ENCODE measurements at regions not wholly inside any gene's neighbourhood (a gene's known extent, or its start where the extent isn't known, plus 50 kb on each side); places are given as distances from the start of the nearest gene placed in this dataset.

DNA sequence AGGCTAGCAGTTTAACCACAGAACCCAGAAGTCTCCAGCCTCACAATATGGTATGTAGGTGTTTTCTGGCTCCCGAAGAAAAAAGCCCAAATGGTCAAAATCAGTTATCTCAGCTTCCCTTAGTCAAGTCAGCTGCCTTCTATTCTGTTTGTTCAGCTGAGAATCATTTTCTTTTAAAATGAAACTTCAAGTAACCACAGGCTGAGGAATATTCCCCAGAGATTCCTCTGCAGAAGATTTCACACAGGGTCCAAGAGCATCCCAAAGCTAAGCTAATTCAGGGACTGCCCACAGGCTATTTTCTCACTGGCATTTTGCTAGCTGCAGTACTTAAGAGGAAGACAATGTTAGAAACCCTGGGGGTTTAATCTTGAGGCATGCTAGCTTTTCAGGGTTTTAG is 977.0 kb upstream of the CHORDC1 start:
- no peak for DNase-seq

DNA sequence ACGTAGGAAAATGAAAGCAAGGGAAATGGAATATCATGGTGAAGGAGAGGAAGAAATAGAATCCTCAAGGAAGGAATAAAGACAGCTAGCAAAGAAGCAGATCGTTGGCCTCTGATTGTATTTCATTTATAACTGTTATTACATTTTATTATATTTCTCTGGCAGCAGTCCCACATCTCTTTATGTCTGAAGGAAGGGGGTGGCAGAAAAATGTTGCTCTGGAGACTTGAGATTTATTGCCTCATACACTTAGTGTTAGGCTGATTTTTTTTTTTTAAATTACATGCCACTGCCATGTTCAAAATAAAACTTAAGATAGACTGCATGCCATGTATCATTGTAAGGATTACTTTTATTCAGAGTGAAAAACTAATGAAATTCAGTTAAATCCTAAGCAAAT is 971.7 kb upstream of the CHORDC1 start:
- DNase-seq, result no peak

DNA sequence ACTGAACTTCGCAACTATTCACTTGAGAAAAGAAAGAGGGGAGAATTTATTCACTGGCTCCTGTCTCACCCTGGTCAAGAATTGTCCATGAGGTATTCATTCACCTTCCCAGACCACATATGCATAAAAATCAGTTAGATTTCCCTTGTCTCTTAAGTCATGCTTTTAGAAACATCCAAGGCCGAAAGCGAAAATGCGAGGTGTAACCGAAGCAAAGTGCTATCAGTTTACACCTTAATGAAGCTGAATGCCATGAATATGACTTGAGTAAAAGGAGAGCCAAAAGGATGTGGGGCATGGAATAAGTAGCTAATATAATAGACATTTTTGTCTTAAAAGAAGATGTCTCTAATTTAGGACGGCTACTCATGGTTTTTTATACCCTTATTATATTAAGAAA is 965.6 kb upstream of the CHORDC1 start:
- no peak for DNase-seq

DNA sequence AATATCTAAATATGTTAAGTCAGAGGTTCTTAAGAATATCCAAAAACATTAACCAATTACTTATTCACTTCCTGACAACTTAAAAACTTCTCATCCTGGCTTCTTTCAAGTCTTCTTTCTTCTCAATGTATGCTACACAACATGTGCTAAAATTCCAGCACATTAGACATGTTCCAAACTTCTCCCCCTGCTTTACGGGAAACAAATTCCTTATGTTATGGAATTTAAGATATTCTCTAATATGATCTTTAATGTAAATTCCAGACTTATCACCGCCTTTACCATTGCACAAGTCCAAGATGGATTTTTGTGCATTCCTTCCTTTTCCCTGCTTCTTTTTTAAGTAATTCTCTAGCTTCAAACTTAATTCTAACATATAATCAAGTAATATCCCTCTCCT is 964.5 kb upstream of the CHORDC1 start:
- no peak for DNase-seq

DNA sequence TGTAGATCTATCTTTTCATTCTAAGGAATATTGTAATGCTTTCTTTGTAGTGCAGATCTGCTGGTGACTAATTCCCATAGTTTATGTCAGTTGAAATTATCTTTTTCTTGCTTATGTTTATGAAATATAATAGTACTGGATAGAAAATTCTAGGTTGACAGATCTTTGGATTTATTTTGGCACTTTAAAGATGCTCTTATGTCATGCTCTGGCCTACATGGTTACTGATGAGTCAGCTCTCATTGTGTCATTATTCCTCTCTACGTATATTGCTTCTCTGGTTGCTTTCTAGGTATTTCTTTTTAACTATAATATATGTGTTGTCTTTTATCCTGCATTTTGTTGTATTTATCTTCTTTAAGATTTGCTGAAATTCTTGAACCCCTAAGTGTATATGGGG is 955.5 kb upstream of the CHORDC1 start:
- no peak for DNase-seq

DNA sequence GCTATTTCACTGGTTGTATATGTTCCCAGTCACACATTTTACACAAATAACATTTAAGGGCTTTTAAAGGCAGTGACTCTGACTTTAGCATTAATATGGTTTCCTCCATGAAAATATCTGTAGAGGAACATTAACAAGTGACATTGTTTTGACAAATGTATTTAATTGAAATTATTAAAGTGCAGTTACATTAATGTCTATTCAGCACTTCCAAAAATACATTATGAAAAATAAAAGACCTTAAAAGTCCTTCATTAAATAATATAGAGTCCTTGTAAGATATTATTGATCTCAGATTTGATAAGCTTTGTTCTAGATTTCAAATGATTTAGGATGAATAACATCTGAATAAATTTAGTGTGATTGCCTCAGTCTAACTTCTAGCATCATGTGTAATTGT is 951.9 kb upstream of the CHORDC1 start:
- no peak for DNase-seq

DNA sequence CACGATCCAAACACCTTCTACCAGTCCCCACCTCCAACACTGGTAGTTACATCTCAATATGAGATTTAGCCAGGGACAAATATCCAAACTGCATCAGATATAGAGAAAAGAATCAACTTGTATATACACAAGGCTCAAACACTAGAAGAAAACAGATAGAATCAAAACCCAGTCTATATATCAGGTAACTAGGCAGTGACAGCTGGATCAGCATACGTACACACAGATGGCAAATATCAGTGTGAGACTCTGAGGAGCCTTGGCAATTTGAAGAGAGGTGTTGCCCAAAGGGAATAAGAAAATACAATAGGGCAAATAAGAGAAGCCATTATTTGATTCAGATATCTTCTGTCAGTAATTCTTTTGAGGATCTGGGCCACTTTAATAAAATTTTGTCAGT is 951.3 kb upstream of the CHORDC1 start:
- no peak for DNase-seq

DNA sequence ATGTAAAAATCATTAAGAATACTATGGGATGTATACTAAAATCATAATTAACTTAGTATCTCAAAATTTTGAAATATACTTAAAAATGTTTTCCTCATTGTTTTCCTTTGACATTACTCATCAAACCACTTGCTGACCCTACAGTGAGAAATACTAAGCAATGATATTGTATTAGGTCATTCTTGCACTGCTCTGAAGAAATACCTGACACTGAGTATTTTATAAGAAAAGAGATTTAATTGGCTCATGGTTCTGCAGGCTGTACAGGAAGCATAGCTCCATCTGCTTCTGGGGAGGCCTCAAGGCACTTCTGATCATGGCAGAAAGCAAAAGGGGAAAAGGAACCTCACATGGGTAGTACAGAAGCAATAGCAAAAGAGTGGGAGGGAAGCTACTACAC is 950.9 kb upstream of the CHORDC1 start:
- DNase-seq, result peak; percentile 56

DNA sequence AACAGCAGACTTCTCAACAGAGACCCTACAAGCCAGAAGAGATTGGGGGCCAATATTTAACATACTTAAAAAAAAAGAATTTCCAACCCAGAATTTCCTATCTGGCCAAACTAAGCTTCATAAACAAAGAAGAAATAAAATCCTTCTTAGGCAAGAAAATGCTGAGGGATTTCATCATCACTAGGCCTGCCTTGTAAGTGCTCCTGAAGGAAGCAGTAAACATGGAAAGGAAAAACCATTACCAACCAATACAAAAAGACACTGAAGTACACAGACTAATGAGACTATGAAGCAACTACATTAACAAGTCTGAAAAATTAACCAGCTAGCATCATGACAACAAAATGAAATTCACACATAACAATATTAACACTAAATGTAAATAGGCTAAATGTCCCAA is 947.9 kb upstream of the CHORDC1 start:
- DNase-seq, result no peak

DNA sequence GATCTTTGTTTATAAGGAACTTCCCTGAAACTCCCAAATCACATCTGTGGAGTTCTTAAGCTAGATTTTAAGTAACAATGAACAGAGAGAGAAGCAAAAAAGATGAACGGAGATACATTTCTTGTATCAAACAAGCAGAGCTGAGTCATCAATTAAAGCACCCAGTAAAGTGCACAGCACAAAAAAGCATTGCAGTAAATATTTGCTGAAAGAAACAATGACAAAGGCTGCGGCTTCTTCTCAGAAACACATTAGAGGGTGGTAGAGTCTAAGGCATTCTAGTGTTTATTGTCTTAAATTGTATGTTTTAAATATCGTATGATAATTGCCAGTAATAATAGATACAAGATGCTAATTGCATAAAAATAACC is 941.6 kb upstream of the CHORDC1 start:
- DNase-seq, result no peak

DNA sequence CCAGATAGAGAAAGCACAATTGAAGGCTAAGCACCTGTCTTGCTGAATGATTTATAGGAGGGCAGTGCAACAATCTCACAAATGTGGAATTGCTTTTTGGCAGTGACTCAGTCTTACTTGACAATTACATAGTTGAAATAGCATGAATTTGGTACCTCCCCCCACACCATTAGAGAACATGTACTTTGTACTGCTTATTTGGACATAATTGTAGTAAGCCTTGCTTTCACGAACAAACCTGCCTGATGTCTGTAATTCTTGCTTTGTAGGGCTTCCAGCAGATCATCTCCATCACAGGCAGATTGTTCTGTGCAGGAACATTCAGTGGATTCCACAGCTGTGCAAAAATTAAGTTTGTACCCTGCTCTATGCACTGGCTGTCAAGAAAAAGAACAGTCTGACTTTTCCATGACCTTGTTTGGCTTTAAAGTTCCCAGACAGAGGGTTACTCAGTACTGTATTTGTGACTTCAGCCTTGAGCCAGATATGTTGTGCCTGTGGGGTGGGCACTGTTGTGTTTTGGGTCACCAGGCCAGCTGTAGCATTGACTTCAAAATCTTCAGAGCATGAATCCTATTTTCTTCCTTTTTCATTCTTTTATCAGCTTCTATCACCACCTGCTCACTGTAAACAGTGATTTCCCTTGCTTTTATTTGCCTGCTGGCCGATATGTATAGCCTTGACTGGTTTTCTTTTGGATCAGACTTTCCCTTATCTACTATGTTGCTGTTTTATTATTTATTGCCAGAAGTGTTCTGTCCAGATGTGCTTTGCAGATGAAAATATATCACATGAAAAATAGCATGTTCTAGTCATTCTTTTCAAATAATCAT is 941.0 kb upstream of the CHORDC1 start:
- DNase-seq, result peak; percentile 81

DNA sequence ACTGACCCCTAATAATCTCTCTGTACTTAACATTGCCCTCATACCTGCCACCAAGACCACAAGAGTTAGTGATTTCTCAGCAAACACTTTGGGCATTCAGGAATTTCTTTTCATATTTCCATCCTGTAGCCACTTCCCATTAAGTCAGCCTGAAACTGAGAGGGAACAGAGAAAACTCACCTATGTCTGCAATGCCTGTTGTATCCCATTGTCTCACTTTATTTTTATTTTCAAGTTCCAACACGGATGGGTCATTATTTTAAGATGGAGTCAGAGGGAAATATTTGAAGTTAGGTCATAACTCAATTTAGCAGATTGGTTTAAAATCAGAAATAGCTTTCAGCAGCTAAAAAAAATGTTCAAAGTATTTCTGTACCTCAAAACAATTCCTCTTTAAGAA is 937.8 kb upstream of the CHORDC1 start:
- no peak for DNase-seq

DNA sequence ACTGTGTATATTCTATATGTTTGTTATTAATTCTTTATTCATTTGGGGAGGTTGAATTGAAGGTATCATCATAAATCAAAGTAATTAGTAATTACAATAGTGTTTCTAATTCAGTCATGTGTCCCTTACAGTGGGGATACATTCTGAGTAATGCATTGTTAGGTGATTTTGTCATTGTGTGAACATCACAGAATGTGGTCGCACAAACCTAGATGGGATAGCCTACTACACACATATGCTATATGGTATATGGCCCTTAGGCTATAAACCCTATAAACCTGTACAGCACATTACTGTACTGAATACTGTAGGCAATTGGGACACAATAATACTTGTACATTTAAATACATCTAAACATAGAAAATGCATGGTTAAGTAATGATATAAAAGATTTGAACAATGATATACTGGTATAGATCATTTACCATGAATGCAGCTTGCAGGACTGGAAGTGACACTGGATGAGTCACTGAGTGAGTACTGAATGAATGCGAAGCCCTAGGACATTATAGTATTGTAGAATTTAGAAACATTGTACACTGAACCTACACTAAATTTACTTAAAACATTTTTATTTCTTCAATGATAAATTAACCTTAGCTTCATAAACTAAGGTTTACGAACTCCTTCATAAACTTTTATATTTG is 936.2 kb upstream of the CHORDC1 start:
- no peak for DNase-seq

DNA sequence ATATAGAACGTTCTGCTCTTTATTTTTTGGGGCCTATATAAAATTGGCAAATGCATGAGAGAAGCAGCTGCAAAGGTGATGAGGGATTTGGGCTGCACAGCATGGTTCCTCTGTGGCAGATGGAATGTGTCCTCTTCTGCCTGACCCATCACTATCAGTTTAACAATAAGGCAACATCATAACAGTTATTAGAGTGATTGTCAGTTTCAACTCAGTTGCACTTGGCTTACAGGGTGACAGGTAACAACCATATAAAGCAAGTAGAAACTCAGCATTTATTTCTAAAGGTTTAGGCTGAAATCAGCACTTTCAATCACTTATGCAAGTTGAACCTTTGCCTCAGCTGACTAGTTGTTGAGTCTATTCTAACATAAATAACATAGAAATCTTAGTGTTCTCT is 935.4 kb upstream of the CHORDC1 start:
- no peak for DNase-seq

DNA sequence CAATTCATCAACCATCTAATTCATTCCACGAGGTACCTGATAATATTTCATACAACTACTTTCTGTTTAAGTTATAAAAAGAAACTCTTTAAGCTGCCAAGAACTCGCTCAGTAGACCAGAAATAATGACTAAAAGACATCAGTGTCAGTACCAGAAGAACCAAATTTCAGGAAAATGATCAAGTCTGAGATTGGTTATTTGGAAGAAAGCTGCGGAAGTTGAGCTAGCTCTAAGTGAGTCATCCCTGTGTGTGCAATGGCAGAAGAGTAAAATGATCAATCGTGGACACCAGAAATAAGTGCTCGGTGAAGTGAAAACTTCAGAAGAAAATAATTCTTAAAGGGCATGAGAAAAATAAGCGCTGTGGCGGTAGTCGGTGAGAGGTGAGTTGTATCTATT is 933.2 kb upstream of the CHORDC1 start:
- DNase-seq, result no peak

DNA sequence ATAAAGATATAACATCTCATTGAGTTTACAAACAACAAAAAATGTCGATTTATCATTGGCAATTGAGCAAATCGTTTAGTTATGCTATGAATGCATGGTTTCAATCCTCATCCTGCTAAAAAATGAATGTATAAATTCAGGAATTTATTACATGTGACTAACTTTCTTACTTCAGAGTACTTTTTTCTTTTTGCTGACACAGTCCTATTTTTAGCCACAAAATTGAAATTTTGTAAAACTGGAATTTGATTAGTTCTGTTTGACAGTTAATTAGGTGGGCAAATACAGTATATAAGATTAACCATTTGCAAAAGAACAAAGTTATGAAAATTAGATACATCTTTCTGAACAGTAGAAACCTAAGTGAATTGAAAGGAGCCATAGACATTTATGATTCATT is 925.0 kb upstream of the CHORDC1 start:
- DNase-seq, result no peak

DNA sequence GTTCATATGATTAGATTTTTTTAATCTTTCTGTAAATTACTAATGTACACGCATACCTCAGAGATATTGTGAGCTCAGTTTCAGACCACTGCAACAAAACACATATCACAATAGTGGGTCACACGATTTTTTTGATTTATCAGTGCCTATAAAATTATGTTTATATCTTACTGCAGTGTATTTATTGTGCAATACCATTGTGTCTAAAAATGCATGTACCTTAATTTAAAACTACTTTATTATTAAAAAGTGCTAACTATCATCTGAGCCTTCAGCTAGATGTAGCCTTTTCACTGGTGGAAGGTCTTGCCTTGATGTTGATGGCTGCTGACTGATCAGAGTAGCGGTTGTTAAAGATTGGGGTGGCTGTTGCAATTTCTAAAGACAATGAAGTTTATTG is 918.8 kb upstream of the CHORDC1 start:
- no peak for DNase-seq

DNA sequence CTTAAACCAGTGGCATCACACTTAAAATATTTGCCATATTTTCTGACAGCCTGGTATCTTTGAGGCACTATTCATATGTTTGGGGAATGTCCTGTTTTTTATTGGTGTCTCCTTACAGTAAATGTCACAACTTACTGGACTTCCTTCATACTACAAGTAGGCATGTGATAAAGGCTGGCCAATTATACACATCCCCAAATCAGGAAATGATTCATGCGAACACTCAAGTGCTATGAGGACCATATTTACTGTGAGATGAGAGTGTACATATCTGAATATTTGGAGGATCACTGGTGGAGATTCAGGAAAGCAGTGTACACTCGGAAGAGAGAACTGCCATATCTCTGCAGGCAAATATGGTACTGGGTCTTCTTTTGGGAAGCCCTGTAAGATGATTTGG is 913.8 kb upstream of the CHORDC1 start:
- DNase-seq, result no peak

DNA sequence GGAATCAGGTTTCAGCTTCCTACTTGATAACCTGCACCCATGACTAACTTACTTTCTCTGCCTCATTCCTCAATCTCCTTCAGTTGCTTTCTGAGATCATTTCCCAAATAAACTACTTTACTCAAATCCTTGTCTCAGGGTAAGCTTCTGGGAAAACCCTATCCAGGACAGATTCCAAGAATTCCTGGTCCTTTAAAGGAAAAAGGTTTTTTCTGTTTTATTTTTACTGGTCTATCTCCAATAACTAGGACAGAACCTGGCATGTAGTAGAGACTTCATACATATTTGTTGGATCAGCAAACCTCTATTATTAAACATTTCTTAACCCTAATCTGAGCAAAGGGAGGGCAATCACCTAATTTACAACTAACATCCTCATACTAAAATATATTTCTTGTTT is 910.5 kb upstream of the CHORDC1 start:
- DNase-seq, result peak; percentile 22

DNA sequence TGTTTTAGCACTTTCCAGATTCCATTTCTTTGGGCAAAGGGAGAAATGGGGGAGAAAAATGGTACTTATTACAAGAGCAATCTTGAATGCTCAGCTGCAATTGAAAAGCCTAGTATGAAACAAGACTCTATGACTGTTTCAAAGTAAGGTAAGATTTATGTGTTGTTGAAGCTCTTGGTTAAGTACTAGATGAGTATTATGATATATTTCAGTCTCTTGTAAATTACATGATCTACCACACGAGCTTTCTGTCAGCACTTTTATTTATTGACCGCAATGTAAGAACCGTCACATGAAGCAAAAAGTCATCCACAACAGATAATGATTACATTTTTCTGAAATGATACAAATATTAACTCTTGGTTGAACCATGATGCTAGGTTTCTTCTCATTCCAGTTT is 906.7 kb upstream of the CHORDC1 start:
- DNase-seq, result no peak

DNA sequence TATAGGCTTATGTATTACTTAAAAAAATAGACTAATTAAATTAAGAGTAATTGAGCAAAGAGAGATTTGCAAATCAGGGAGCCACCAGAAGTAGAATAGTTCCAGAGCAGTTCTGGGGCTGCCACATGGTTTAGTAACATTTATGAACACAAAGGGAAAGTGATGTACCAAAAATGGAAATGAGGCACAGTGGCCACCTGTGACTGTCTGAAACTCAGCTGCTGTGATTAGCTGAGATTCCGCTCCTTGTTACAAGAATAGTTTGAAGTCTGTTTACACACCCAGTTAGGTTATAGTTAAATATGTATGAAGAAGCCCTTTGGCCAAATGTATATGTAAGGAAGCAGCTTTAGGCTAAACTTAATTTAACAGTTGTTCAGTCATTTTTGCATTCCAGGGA is 901.5 kb upstream of the CHORDC1 start:
- no peak for DNase-seq

DNA sequence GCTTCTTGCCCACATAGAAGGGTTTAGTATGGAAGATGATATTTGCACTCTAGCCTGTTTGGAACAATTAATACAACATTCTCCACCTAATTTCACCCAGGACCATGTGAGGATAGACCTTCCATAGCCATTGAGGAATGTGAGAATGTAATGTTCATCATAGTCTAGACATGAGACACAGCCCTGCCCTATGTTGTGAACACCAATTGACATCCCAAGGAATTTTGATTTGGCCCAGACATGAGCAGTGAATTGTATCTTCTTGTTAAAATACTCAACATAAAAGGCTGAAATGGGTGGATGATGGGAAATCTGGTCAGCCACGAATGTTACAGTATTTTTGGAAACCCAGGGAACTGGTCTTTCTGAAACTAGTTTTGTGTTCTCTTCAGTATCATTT is 892.3 kb upstream of the CHORDC1 start:
- no peak for DNase-seq

DNA sequence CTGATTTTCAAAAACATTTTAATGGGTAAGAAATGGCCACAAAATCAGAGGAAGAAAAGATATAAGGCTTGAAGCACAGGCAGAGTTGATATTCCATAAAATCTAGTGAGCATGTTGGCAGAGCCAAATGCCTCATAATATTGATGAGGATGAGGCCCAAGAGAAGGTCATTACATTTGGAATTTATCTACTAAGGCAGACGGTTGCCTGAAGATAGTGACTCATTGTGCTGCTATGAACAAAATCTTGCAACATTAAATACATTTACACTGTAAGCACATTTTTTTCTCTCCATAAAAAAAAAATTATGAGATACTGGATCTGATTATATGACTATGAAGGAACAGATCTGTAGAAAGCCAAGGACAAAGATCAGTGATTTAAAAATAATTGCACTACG is 881.4 kb upstream of the CHORDC1 start:
- DNase-seq, result peak; percentile 69

DNA sequence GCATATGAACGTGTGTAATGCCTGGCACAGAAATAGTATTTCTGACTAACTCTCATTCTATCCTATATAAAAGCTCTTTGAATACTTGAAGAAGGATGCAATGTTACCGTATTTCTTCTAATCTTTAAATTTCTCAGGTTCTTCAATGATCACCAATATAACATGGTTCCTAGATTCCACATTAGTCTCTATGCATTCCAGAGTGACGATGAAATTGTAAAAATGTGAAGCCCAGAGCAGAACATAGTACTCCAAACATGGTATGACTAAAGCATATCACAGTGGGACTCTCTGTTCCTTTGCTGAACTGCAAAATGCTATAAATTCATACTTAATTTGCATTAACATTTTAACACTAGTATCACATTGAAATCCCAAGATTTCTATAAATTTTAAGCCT is 877.6 kb upstream of the CHORDC1 start:
- peak; percentile 30 for DNase-seq

DNA sequence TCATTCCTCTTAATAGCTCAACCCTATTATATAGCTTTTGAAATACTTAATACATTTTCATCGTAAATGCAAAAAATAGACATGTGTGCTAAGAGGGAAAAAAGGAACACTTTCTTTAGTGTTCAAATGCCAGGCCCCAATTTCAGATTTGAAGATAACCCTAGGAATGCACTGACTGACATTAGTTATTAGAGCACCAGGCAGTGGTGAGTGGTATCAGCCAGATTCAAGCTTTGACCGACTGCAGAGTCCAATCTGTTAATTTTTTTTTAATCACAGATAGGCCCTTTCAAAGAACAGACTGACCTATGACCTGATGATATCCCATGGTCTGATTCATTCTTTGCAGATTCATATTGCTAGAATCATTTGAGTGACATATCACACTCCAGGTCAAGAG is 874.2 kb upstream of the CHORDC1 start:
- DNase-seq, result no peak

Data from kidney glomerular epithelial cell (primary cell).